GM23338 (cell line): ENCODE measurements at regions not wholly inside any gene's neighbourhood (a gene's known extent, or its start where the extent isn't known, plus 50 kb on each side); places are given as distances from the start of the nearest gene placed in this dataset.

Experiments used
- ATAC-seq: fragments of 200-7000 bp; cut with Tn5 transposase; 3 replicates; pipeline ENCODE4 v1.9.1; 2020
- DNase-seq: peaks from one replicate; pipeline ENCODE4 v3.0.0-alpha.2; 2015; ENCODE audit warnings: low spot score
- H2AFZ ChIP-seq: fragments of 200-600 bp; sonication (generic); 2 replicates; pipeline ENCODE4 v1.8.0; 2016; ENCODE audit warnings: antibody characterized with exemption, mild to moderate bottlenecking, moderate library complexity
- H3F3A ChIP-seq: fragments of 200-600 bp; sonication (generic); replicated peaks from 2 replicates; pipeline ENCODE4 v1.8.0; 2017; ENCODE audit warnings: antibody characterized with exemption, mixed run types, low read depth
- H3K27ac ChIP-seq: fragments of 200-600 bp; sonication (generic); 2 replicates; pipeline ENCODE4 v1.6.1; 2016; ENCODE audit warnings: low read depth
- H3K27me3 ChIP-seq: fragments of 200-600 bp; sonication (generic); 2 replicates; pipeline ENCODE4 v1.8.0; 2016; ENCODE audit warnings: mild to moderate bottlenecking, mixed run types, moderate library complexity; ENCODE audit not compliant: insufficient read depth
- H3K36me3 ChIP-seq: fragments of 200-600 bp; sonication (generic); 2 replicates; pipeline ENCODE4 v1.8.0; 2016; ENCODE audit warnings: mild to moderate bottlenecking; ENCODE audit not compliant: insufficient read depth
- H3K4me1 ChIP-seq: fragments of 200-600 bp; sonication (generic); 2 replicates; pipeline ENCODE4 v1.8.0; 2016; ENCODE audit warnings: mild to moderate bottlenecking, moderate library complexity; ENCODE audit not compliant: insufficient read depth
- H3K4me2 ChIP-seq: fragments of 200-600 bp; sonication (generic); 2 replicates; pipeline ENCODE4 v1.7.1; 2017; ENCODE audit warnings: mixed run types
- H3K4me3 ChIP-seq: fragments of 200-600 bp; sonication (generic); 2 replicates; pipeline ENCODE4 v1.6.1; 2016; ENCODE audit warnings: mixed run types
- H3K79me2 ChIP-seq: fragments of 200-600 bp; sonication (generic); replicated peaks from 2 replicates; pipeline ENCODE4 v1.8.0; 2017; ENCODE audit warnings: mild to moderate bottlenecking; ENCODE audit not compliant: insufficient read depth
- H3K9me2 ChIP-seq: fragments of 200-600 bp; sonication (generic); 2 replicates; pipeline ENCODE4 v1.8.0; 2017; ENCODE audit not compliant: insufficient read depth
- H4K20me1 ChIP-seq: fragments of 200-600 bp; sonication (generic); replicated peaks from 2 replicates; pipeline ENCODE4 v1.8.0; 2017; ENCODE audit warnings: mild to moderate bottlenecking; ENCODE audit not compliant: insufficient read depth
- H3K27ac Mint-ChIP-seq: 2 replicates; pipeline ENCODE4 v1.8.0; 2020; ENCODE audit warnings: inconsistent platforms, mild to moderate bottlenecking, moderate library complexity, mixed read lengths
- H3K27me3 Mint-ChIP-seq: 3 replicates; pipeline ENCODE4 v1.8.0; 2022; ENCODE audit warnings: low read depth, mild to moderate bottlenecking, moderate library complexity, mixed read lengths, inconsistent platforms; ENCODE audit not compliant: insufficient read depth, poor library complexity
- H3K36me3 Mint-ChIP-seq: 3 replicates; pipeline ENCODE4 v1.8.0; 2021; ENCODE audit warnings: low read depth, mild to moderate bottlenecking, inconsistent platforms, moderate library complexity, mixed read lengths
- H3K4me1 Mint-ChIP-seq: 3 replicates; pipeline ENCODE4 v1.8.0; 2020; ENCODE audit warnings: mild to moderate bottlenecking, inconsistent platforms, mixed read lengths
- H3K4me3 Mint-ChIP-seq: 3 replicates; pipeline ENCODE4 v1.8.0; 2021; ENCODE audit warnings: moderate library complexity, mild to moderate bottlenecking, inconsistent platforms, mixed read lengths
- H3K9me3 Mint-ChIP-seq: 3 replicates; pipeline ENCODE4 v1.8.0; 2020; ENCODE audit warnings: moderate library complexity, mild to moderate bottlenecking, inconsistent platforms, mixed read lengths
- CREB1 ChIP-seq: fragments of 250-450 bp; sonication (Bioruptor Pico); IDR thresholded peaks from 2 replicates; pipeline ENCODE4 v1.5.0; 2020; ENCODE audit warnings: low read depth, mild to moderate bottlenecking, moderate library complexity
- CTCF ChIP-seq, 2 experiments: fragments of 200-600 bp in 1 of 2; sonication (generic) in 1 of 2; conservative IDR thresholded peaks; 2 replicates each; pipeline versions ENCODE4 v1.5.1 to v1.6.1; 2016 to 2017; ENCODE audit warnings: antibody characterized with exemption in 2 of 2, low read depth in 2 of 2, mild to moderate bottlenecking in 2 of 2, moderate library complexity in 1 of 2
- EZH2 ChIP-seq: fragments of 200-600 bp; sonication (generic); IDR thresholded peaks from one replicate; pipeline ENCODE4 v1.8.0; 2017; ENCODE audit warnings: antibody characterized with exemption, mild to moderate bottlenecking, low read depth; ENCODE audit not compliant: unreplicated experiment
- EZH2phosphoT487 ChIP-seq: fragments of 200-600 bp; sonication (generic); IDR thresholded peaks from one replicate; pipeline ENCODE4 v1.8.1; 2018; ENCODE audit warnings: antibody characterized with exemption; ENCODE audit not compliant: unreplicated experiment
- JUNB ChIP-seq: IDR thresholded peaks from one replicate; pipeline ENCODE4 v1.6.1; 2016; ENCODE audit warnings: antibody characterized with exemption; ENCODE audit not compliant: unreplicated experiment
- ZNF114 ChIP-seq: fragments of 250-450 bp; sonication (Bioruptor Pico); IDR thresholded peaks from 2 replicates; pipeline ENCODE4 v1.5.0; 2020; ENCODE audit warnings: mild to moderate bottlenecking, moderate library complexity
- ZNF331 ChIP-seq: fragments of 250-450 bp; sonication (Bioruptor Pico); IDR thresholded peaks from 2 replicates; pipeline ENCODE4 v1.5.0; 2020; ENCODE audit warnings: low read depth, mild to moderate bottlenecking, moderate library complexity
- ZNF462 ChIP-seq: fragments of 250-450 bp; sonication (Bioruptor Pico); IDR thresholded peaks from 2 replicates; pipeline ENCODE4 v1.5.0; 2020; ENCODE audit warnings: mild to moderate bottlenecking, moderate library complexity

- TF ChIP-seq ZNF462 (CRISPR knock-in tag) (no peak), ZNF114 (CRISPR knock-in tag) (no peak)
Measured at GRCh38 chr3:113153499-113154107, 57.8 kb upstream of the BOC start (continued).

- peaks cover 3% of the 10 kb centered on the region; the same call in 1 of the 2 replicates for H3K9me2 ChIP-seq
- Mint-ChIP-seq H3K9me3 (no peaks in the 10 kb centered on the region), H3K4me3 (no peak overlapping the region), H3K27me3 (no peaks in the 10 kb centered on the region), H3K4me1 (peaks cover 27% of the 10 kb centered on the region), H3K27ac (no peak overlapping the region), H3K36me3 (no peaks in the 10 kb centered on the region)
- H3K27ac ChIP-seq, result no peak overlapping the region
- ATAC-seq (no peak), DNase-seq (no peak)
- no peak overlapping the region for H3K4me2 ChIP-seq
- H3K27me3 ChIP-seq, result no peaks in the 10 kb centered on the region
- H3K4me1 ChIP-seq, result peaks cover 19% of the 10 kb centered on the region
- no peak overlapping the region for H3K4me3 ChIP-seq
- no peaks in the 10 kb centered on the region for H3K36me3 ChIP-seq
- no peaks in the 10 kb centered on the region for H3F3A ChIP-seq
- H4K20me1 ChIP-seq, result no peaks in the 10 kb centered on the region
- no peaks in the 10 kb centered on the region for H3K79me2 ChIP-seq
- no peak overlapping the region for H2AFZ ChIP-seq
- TF ChIP-seq ZNF331 (CRISPR knock-in tag), result no peak
- TF ChIP-seq CTCF (conservative IDR thresholded peaks at IDR 0.05; ENCODE audit: low read depth in 2 of 2), result no peak
- TF ChIP-seq JUNB, result no peak
- TF ChIP-seq CREB1 (CRISPR knock-in tag), result no peak
- TF ChIP-seq EZH2phosphoT487, result no peak
- TF ChIP-seq EZH2, result no peak
Measured at GRCh38 chr3:113156816-113157333, 54.5 kb upstream of the BOC start.
